Mesothelial cell of epicardium (in vitro differentiated cells): ENCODE measurements at regions not wholly inside any gene's neighbourhood (a gene's known extent, or its start where the extent isn't known, plus 50 kb on each side); places are given as distances from the start of the nearest gene placed in this dataset.

ENCODE experiments used
- DNase-seq, 2 experiments: peaks; one replicate each; pipeline ENCODE4 v3.0.0; 2021; ENCODE audit warnings: low spot score in 2 of 2; ENCODE audit not compliant: unreplicated experiment in 2 of 2
- H3K27ac Mint-ChIP-seq: 2 replicates; pipeline ENCODE4 v1.8.0; 2021; ENCODE audit warnings: mixed read lengths
- H3K27me3 Mint-ChIP-seq: 2 replicates; pipeline ENCODE4 v1.8.0; 2021; ENCODE audit warnings: low read depth, mixed read lengths
- H3K36me3 Mint-ChIP-seq: 2 replicates; pipeline ENCODE4 v1.8.0; 2021; ENCODE audit warnings: mixed read lengths
- H3K4me1 Mint-ChIP-seq: 2 replicates; pipeline ENCODE4 v1.8.0; 2021; ENCODE audit warnings: mixed read lengths
- H3K4me3 Mint-ChIP-seq: 2 replicates; pipeline ENCODE4 v1.8.0; 2021; ENCODE audit warnings: mild to moderate bottlenecking, moderate library complexity, mixed read lengths
- H3K9me3 Mint-ChIP-seq: 2 replicates; pipeline ENCODE4 v1.8.0; 2021; ENCODE audit warnings: mixed read lengths
- CTCF ChIP-seq: fragments of 200-600 bp; sonication (generic); IDR thresholded peaks from one replicate; pipeline ENCODE4 v1.5.0; 2021; ENCODE audit warnings: antibody characterized with exemption; ENCODE audit not compliant: unreplicated experiment

GRCh38 chr16:13781575-13782338 is 138.2 kb upstream of the ERCC4 start:
- Mint-ChIP-seq H3K9me3 (peaks cover 19% of the 10 kb centered on the region), H3K27me3 (peaks cover 9% of the 10 kb centered on the region), H3K4me1 (no peaks in the 10 kb centered on the region), H3K4me3 (no peak overlapping the region), H3K36me3 (no peaks in the 10 kb centered on the region), H3K27ac (no peak overlapping the region)
- no peak for TF ChIP-seq CTCF
- no peak for DNase-seq

DNA sequence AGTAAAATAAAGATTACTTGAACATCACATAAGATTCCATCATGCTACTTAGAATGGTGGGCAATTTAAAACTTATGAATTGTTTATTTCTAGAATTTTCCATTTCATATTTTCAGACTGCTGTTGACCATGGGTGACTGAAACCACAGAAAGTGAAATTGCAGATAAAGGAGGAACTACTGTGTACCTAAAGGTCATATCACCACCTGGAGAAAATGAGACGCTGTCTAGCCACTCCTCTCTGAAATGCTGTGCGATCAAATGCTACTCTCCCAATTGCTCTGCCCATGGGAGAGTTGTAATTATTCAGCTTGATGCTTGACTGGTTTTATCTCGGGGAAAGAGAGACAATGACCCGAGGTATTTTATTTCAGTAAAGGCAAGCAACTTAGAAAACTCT is 128.9 kb upstream of the ERCC4 start:
- no peak overlapping the region for H3K27ac Mint-ChIP-seq
- TF ChIP-seq CTCF: no peak
- no peak for DNase-seq
- H3K27me3 Mint-ChIP-seq: peaks cover 18% of the 10 kb centered on the region
- H3K4me1 Mint-ChIP-seq: no peaks in the 10 kb centered on the region
- H3K9me3 Mint-ChIP-seq: peaks cover 18% of the 10 kb centered on the region
- H3K4me3 Mint-ChIP-seq: no peak overlapping the region
- no peaks in the 10 kb centered on the region for H3K36me3 Mint-ChIP-seq

DNA sequence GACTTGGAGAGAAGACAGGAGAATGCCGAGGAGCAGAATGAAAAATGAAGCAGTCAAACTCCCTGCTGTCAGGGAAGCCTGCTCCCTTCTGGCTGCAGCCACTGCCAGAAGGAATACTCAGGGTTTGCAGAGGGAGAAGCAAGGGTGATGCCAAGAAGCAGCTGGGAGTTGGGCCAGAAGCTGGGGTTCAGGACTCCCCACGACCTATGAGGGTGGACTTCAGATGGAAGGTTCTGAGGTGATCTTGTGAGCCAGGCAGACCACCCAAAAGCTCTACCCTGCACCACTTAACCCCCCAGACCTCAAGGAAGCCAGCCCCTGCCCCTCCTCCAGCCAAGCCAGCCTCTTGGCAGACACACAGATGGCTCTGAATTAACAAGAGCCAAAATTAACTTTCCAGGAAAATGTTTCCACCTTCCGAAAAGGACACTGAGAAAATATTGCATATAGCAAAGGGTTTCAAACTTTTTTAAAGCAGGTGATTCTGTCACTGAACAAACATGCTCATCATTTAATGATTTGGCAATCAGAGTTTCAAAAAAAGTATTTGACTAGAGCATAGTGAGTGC is 126.0 kb upstream of the ERCC4 start:
- TF ChIP-seq CTCF: no peak
- DNase-seq: no peak
- peaks cover 26% of the 10 kb centered on the region for H3K27me3 Mint-ChIP-seq

DNA sequence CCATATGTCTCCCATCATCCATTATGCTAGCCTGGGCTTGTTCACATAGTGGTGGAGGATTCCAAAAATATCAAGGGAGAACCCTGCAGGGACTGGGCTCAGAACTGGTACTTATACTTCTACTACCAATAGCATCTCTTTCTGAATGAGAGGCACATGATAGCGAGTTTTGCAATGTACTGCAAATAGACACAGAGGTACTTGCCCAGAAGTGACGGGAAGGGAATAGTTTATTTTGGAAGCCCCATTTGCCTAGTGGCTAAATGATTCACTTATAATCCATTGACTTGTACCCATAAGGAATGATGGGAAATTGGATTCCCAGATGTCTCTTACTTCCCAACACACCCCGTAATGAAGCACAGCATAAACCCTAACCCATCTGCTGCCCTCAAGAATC is 124.8 kb upstream of the ERCC4 start:
- Mint-ChIP-seq H3K4me1 (no peaks in the 10 kb centered on the region), H3K27me3 (peaks cover 26% of the 10 kb centered on the region), H3K4me3 (no peak overlapping the region), H3K9me3 (peaks cover 18% of the 10 kb centered on the region), H3K36me3 (no peaks in the 10 kb centered on the region), H3K27ac (no peak overlapping the region)
- no peak for TF ChIP-seq CTCF
- DNase-seq: no peak

More for the DNA sequence above, 126.0 kb upstream of the ERCC4 start:
- Mint-ChIP-seq H3K4me1 (no peaks in the 10 kb centered on the region), H3K4me3 (no peak overlapping the region), H3K27ac (no peak overlapping the region), H3K36me3 (no peaks in the 10 kb centered on the region), H3K9me3 (peaks cover 18% of the 10 kb centered on the region)

- Mint-ChIP-seq H3K4me3 (no peak overlapping the region), H3K9me3 (no peaks in the 10 kb centered on the region), H3K27ac (no peak overlapping the region), H3K4me1 (no peaks in the 10 kb centered on the region), H3K36me3 (no peaks in the 10 kb centered on the region), H3K27me3 (peaks cover 39% of the 10 kb centered on the region)
- no peak for TF ChIP-seq CTCF
- DNase-seq: no peak
Observed at GRCh38 chr16:13797718-13798117, 122.2 kb upstream of the ERCC4 start.
